Stimulated activated CD4-positive, alpha-beta T cell treated with anti-CD3 and anti-CD28 coated beads, TNF-alpha, amount 100 ng/mL, for 4 hours (primary cell): ENCODE measurements at regions not wholly inside any gene's neighbourhood (a gene's known extent, or its start where the extent isn't known, plus 50 kb on each side); places are given as distances from the start of the nearest gene placed in this dataset.
"Not testable (repeated sequence)": the region's sequence is repeated elsewhere in the genome, so short reads cannot be mapped to it uniquely, and the experiment has no call there.

Source experiments
- DNase-seq, 3 experiments: peaks; one replicate each; pipeline ENCODE4 v3.0.0-alpha.2; 2020; ENCODE audit warnings: low read depth in 3 of 3

DNA sequence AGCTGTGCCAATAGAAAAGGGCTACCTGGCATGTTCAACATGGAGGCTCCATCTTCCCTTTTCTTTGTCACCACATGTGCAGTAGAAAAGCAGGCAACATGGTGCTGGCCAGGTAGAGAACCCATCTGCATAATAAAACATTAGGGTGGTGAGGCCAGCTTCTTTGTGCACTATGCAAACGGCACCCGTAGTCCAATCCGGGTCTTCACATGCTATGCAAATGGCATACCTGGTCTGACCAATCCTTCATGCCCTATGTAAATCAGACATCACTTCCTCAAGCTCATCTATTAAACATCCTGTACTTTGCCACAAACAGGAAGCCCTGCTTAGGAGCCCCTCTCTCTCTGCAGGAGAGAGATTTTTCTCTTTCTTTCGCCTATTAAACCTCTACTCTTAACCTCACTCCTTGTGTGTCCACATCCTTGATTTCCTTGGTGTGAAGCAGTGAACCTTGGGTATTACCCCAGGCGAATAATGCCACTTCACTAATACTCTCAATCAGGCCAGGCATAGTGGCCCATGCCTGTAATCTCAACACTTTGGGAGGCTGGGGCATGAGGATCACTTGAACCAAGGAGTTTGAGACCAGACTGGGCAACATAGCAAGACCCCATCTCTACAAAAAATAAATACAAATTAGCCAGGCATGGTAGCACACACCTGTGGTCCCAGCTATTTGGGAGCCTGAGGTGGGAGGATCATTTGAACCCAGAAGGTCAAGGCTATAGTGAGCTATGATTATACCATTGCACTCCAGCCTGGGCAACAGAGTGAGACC lies 111.3 kb upstream of the MRI1 start:
- DNase-seq: no peak

DNA sequence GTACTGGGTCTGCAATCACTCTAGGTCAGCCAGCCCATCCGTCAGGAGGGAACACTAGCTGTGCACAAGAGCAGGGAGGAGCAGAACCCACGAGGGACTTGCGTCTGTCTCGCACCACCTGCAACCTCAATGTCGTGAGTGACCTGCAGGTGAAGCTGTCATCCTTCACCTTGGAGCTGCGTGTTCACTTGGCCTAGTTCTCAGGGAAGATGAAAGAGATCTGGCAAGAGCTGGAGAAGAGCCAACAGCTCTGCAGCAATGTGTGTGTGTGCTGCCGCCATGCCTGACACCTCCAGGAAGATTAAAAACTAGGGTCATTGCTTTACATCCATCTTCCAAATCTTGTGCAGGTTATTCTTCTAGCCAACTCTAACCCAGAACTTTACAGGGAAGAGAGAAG lies 117.6 kb upstream of the MRI1 start:
- DNase-seq: no peak

DNA sequence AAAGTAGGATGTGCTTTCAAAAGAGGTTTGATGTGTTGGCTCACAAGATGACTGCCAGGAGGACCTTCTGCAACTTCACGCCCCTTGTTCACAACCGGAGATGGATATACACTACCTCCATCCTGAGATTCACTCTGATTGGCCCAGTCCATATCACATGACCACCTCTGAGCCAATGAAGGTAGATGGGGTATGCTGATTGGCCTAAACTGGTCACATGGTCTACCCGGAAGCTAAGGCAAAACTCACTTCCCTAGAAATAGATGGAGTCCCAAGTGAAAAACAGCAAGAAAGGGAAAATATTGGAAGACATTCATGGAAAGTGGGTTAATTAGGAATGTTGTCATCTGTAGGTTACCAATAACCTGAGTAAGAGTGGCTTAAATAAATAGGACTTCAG lies 119.7 kb upstream of the MRI1 start:
- DNase-seq: no peak

DNA sequence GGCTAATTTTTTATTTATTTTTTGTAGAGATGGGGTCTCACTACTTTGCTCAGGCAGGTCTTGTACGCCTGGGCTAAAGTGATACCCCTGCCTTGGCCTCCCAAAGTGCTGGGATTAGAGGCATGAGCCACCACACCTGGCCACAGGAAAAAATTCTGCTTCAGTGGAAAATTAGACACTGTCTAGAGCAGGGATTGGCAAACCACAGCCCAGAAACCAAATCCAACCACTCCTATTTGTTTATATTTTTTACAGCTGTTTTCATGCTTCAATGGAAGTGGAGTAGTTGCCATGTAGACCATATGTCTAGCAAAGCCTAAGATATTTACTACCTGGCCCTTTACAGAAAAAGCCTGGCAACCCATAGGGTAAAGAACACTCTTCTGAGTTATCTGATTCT lies 123.7 kb upstream of the MRI1 start:
- DNase-seq: no peak

DNA sequence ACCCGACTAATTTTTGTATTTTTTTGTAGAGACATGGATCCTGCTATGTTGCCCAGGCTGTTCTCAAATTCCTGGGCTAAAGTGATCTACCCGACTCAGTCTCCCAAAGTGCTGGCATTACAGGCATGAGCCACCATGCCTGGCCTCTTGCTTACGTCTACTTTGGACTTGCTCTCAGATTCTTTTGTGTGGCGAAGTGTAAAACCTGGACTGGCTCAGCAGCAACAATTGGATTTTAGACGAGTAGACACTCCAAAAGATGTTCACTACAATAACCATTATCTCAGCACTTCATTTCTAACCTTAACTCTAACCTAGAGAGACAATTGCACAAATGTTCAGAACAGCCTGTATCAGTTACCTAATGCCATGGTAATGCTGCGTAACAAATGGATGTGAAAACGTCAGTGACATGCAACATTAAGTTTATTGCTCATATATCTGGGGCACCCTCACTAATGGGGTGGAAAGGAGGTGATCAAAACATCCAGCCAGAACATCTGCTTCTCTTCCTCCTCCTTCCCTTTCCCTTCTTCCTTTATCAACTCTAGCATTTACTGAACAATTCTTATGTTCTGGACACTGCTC lies 124.9 kb upstream of the MRI1 start:
- no peak for DNase-seq

DNA sequence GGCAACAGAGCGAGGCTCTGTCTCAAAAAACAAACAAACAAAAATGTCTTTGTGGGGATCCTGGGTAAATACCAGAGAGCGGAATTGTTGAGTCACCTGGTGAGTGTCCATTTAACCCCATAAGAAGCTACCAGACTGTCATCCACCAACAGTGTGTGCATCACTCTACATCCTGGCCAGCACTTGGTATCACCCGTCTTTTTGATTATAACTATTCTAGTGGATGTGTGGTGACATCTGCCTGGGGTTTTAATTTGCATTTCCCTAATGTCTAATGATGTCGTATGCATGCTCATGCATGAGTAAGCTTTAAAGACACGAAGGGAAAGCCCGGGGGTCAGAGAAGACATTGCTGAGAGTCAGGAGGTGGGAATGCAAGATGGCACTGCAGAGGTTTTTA lies 126.7 kb upstream of the MRI1 start:
- no peak for DNase-seq

DNA sequence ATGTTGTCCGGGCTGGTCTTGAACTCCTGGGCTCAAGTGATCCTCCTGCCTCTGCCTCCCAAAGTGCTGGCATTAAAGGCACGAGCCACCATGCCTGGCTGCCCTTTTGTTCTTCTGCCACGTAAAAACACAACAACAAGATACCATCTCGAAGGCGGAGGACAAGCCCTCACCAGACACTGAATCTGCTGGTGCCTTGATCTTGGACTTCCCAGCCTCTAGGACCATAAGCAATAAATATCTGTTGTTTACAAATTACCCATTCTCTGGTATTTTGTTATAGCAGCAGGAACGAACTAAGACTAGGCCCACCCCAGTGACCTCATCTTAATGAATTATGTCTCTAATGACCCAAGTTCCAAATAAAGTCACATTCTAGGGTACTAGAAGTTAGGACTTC lies 128.4 kb upstream of the CACNA1A start:
- DNase-seq: no peak

DNA sequence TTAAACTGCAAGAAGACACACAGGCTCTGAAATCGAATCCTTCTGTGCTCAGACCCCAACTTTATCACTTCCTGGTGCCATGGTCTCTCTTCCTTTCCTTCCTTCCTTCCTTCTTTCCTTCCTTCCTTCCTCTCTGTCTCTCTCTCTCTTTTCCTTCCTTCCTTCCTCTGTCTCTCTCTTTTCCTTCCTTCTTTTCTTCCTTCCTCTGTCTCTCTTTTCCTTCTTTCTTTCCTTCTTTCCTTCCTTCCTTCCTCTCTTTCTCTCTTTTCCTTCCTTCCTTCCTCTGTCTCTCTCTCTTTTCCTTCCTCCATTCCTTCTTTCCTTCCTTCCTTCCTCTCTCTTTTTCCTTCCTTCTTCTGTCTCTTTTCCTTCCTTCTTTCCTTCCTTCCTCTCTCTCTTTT lies 127.2 kb upstream of the CACNA1A start:
- no peak for DNase-seq

DNA sequence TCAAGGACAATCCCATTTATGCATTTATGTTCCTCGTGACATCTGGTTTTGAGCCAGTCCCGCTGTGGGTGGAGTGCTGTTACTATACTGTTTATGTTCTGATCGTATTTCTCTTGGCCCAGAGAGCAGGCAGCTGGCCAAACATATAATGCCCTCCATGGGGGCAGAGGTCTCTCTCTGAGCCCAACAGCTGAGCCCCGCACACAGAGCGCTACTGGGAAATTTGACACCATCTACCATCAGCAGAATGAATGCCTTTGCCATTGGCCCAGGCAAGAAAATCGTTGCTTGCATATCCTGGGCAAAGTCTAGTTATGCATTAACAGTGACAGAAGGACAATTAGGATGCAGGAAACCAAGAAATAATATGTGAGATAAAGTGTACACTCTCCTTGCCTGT lies 126.8 kb upstream of the CACNA1A start:
- DNase-seq: no peak

DNA sequence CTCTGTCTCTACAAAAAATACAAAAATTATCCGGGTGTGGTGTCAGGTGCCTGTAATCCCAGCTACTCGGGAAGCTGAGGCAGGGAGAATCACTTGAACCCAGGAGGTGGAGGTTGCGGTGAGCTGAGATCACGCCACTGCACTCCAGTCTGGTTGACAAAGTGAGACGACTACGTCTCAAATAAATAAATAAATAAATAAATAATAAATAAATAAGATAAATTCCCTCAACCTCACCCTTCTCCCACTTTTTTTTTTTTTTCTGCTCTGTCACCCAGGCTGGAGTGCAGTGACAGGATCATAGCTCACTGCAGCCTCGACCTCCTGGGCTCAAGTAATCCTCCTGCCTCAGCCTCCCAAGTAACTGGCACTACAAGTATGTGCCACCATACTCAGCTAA lies 125.9 kb upstream of the CACNA1A start:
- not testable (repeated sequence) for DNase-seq

DNA sequence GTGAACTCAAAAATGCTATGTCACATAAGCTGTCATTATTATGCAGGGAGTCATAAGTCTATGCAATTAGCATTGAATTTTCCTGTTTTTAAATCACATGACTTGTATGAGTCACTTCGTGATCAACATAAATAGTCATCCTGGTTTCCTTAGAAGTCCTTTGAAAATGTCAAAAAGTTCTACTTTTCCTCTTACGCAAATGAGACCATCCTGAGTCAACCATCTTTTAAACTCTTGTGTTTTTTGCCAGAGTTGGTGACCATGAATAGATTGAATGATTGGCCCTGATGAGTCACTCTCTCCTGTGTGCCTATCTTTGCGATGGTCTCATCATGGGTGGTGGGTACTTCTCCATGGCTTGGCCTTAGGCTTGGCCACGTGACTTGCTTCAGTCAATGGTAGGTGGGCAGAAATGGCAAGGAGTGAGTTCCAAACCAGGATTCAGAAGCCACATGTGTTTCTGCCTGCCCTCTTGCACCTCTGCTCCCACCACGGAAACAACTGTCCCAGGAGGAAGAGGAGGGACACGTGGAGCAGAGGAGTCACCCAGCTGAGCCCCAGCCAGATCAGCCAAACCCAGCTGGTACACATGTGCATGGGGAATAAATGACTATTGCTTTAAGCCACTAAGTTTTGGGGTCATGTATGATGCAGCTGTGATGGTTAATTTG lies 123.5 kb upstream of the CACNA1A start:
- DNase-seq: no peak

DNA sequence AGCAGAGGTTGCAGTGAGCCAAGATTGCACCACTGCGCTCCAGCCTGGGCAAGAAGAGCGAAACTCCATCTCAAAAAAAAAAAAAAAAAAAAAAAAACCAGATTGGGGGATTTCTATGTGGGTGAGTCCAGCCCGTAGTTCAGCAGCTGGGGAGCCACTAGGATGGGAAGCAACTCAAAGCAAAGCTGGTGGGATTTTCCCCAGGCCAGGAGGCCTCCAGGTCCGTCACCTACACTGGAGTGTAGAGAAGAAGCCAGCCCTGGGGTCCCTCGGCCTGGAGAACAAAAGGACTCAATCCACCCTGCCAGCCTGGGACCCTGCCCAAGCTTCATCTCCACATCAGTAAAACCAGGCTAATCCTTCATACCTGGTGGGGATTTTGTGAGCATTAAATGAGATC lies 121.3 kb upstream of the CACNA1A start:
- no peak for DNase-seq

DNA sequence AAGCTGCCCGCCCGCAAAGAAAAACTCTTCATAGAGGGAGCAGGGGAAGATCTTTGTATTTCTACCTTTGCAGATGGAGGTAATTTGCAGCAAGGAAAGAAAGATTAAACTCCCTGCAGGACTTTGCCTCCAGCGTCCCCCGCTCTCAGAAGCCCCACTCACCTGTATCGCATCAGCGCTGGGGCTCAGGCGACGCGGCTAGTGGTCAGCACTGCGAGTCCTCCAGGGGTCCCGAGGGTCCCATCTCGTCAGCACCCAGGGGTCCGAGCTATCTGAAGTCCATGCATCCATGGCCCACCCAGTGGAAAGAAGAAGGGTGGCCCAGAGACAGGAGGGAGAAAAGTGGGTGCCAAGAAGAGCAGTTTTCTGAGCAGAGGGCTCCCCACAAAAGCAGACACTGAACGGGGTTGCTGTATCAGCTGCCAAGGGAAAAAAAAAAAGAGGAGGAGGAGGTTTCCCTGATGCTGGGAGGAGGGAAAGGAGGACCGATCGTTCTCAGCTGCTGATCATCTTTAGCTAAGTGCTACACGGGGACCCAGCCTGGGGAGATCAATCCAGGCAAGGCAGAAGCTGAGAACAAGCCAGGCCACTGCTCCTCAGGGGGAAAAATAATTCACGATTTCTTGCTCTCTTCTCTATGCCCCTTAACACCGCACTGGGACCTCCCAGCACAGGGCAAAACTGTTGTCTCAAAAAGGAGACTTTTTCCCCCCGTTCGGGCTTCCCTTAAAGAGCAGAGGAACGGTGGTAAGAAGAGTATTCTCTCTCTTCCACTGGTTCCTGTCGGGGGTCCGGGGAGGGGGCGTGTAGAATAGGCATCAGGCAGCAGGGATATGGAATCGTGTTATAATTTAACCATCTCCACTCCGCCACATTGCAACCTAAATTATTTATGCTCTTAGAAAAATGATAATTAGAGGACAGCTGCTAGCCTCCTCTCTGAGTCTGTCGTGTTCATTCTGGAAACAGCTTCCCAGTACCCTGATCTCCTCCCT lies 117.7 kb upstream of the CACNA1A start:
- DNase-seq: no peak

DNA sequence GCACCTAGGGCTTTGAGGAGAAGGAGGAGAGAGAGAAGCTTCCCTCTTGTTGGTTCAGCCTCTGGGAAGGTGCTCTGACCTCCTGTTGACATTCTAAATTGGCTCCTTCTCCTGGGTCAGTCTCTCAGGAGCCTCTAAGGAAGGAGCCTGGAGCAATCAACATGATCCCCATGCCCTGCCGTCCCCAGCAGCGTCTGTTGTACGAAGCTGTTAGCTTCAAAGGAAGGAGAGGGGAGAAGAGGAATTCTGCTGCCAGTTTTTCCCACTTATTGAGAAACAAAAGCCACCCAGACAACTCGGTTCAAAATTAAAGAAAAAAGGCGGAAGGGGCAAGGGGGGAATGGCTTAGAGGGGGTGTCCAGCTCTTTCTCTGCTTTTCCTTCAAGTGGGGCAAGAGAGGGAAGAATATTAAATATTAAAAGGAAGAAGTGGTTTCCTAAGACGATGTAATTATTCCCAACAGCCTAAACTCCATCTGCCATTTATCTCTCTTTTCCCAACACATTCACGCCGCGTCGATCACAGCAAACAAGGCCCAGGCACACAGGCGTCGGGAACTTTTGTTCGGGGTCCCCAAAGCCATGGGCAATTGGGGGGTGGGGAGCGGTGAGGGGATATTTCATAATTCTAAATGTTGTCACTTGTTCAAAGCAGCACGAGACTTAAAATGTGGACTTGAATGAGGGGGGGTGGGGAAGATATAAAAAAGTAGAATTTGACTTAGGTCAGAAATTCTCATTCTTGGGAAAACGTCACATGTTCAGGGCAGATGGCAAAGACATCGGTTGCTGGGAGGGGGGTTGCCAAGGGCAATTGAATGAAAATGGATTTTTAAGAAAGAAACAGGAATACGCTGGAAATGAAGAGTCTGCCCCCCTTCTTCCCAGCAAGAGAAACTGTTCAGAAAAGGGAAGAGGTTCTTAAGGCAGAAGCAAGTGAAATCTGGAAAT lies 116.8 kb upstream of the CACNA1A start:
- DNase-seq: no peak

DNA sequence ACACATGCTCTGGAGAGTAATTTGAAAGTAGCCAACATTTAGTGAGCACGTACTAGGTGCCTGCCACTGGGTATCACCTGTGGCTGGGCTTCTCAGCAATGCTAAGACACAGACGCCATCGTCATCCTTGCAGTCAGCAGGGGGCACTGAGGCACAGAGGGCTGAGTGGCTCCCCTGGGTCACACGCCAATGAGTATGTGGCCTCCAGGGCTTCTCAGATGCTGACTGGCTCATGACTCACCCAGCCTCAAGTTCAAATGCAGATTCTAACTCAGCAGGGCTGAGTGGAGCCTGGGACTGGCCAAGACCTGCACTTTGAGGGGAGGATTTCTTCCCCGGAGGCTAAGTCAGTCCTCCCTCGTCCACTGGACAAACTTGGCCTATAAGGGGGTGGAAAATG lies 115.1 kb upstream of the CACNA1A start:
- DNase-seq: peak in 1 of 3 experiments; percentile 2

DNA sequence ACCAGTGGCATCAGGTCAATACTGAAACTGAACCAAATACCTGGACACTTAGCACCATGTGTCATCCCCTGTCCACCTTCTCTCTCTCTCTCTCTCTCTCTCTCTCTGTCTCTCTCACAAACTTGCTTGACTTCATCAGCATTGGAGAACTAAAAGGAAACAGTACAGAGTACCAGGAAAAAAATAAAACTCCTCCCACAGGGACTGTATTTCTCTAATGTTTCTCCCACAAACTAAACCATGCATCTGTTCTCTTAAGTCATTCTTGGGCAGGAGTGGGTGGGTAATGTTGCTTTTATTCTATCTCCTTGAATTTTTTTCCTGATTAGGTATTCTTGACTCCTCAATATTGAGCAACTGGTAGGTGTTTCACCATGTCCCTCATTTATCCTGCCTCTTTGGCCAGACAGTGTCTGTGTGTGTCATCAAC lies 112.9 kb upstream of the CACNA1A start:
- DNase-seq: no peak

DNA sequence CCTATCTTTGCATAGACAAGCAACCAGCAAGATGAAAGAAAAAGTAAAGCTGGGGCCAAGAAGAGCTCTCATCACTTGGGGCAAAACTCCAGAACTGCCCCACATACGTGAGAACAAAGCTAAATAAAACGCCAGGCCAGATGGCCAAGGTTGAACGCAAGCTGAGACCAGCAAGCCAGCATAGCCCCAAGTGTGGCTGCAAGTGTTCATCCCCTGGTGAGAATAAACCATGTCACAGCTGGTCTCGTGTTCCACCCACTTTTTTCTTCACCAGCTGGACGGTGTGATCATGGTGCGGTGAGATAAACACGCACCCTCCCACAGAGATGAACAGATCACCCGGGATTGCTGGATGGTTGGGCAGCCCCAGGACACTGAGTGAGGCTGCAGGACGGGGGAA lies 109.6 kb upstream of the CACNA1A start:
- DNase-seq: no peak

DNA sequence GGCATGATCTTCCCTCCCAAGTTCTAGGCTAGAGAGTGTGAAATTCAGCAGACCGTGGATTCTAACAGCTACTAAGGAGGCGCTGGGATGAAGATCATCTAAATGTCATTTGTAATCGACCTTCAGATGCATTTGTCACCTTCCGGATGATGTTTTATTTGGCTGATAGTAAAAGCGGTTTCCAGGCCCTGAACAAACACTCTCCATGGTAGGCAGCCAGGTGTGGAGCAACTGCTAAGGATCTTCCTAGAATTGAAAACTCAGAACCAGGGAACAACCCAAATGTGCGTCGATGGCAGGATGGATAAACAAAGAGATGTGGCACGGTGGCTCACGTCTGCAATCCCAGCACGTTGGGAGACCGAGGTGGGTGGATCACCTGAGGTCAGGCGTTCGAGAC lies 107.2 kb upstream of the CACNA1A start:
- no peak for DNase-seq

DNA sequence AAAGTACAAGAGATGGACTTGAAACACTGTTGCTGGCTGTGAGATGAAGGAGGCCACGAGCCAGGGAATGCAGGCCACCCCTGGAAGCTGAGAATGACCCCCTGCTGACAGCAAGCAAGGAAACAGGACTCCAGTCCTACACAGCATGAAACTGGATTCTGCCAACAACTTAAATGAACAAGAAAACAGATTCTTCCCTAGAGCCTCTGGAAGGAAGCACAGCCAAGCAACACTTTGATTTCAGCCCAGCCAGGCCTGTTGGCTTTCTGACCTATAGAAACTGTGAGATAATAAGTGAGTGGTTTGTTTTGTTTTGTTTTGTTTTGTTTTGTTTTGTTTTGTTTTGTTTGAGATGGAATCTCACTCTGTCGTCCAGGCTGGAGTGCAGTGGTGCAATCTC lies 105.3 kb upstream of the CACNA1A start:
- DNase-seq: no peak

DNA sequence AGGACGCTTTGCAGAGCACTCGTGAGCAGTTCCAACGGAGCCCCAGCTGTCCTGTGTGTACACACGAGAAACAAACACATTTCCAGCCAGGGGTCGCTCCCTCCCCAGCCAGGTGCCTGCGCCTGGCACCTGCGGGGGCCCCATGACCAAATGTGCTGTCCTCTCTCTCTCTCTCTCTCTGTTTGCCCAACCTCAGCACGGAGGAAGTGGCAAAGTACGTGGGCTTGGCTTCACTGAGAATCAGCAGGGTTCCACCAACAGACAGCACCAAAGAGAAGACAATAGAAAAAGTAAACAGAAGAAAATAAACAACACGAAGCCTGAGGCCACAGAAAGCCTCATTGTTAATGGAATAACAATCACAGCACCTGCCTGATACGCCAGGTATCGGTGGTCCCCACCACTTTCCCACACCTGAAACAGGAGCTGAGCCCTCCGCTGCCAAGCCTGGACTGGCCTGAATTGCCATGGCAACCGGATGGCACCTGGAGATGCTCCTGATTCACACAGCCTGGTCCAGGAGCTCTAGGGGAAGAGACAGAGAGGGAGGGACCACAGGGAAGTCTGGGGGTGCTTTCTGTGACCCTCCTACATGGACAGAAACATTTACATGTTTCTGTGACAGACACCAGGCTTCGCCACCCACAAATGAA lies 103.9 kb upstream of the CACNA1A start:
- no peak for DNase-seq
